Glomerular endothelial cell (primary cell): ENCODE measurements at regions not wholly inside any gene's neighbourhood (a gene's known extent, or its start where the extent isn't known, plus 50 kb on each side); places are given as distances from the start of the nearest gene placed in this dataset.
"Not testable (repeated sequence)": the region's sequence is repeated elsewhere in the genome, so short reads cannot be mapped to it uniquely, and the experiment has no call there.

Experiments
- DNase-seq: peaks from one replicate; pipeline ENCODE4 v3.0.0-alpha.2; 2011; ENCODE audit warnings: low read depth, low spot score; ENCODE audit errors: extremely low read depth

DNA sequence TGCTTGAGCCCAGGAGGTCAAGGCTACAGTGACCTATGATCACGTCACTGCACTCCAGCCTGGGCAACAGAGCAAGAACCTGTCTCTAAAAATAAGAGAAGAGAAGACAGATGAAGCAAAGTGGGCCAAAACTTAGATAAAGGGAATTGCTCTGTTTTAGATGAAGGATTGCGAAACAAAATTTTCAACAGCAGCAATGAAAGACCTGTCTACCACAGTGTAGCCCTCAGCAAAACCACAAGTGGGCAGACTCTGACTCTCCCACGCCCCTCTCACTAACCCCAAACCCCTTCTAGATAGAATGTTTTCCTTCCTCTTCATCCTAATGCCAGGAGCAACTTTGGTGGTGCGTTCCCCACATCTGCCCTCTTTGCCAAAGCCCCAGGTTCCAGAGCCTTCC, 105.6 kb upstream of the ALDH3B2 start:
- no peak for DNase-seq

DNA sequence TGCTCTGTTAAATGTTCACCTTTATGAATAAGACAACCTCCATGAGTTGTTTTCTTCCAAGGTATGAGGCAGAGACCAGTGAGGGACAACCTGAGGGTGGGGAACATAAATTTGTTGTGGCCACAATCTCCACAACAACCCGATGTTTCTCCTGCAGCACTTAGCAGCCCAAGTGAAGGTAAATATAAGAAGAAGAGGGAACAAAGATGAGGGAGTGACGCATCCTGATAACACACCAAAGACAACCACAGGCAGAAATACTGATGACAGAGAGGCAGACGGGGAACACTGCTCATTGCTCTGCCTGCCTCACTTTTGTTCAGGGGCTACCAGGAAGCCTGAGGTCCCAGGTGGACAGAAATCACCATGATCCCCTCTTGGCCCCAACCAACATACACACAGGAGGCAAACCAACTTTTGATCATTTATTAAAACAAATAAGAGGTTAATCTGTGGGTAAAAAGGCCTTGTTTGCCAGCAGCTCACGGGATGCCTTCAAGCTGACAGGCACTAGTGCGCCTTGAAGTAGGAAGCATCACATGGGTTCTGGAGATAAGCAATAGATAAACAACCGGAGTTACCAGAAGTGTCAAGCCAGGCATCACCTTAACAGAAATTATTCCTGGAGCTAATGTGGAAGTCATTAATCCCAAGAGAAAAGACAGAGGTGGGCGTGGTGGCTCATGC, 104.9 kb upstream of the ALDH3B2 start:
- not testable (repeated sequence) for DNase-seq

DNA sequence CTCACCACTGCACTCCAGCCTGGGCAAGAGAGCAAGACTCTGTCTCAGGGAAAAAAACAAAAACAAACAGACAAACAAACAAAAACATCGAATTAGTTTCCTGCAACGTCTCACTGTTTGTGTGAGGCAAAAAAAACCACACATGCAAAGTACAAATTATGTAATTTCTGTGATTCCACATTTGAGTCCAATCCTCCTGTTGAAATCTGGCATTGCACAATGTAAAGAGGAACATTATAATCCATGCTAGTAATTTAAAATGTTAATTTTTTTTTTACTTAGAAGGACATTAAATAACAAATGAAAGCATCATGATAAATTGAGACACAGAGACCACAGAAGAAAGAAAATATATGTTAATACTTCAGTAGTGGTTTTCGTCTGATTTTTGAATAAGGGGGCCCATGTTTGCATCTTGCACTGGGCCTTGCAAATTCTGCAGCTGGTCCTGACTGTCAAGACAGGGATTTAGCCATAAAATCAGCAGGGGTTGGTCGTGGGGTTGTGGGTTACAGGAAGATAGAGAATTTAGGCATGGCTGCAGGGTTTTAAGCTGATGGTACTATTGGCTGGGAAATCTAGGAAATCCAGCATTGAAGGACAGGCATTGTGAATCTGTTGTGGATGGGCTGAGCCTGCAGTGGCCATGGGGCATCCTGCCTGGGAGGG, 102.6 kb upstream of the ALDH3B2 start:
- no peak for DNase-seq

DNA sequence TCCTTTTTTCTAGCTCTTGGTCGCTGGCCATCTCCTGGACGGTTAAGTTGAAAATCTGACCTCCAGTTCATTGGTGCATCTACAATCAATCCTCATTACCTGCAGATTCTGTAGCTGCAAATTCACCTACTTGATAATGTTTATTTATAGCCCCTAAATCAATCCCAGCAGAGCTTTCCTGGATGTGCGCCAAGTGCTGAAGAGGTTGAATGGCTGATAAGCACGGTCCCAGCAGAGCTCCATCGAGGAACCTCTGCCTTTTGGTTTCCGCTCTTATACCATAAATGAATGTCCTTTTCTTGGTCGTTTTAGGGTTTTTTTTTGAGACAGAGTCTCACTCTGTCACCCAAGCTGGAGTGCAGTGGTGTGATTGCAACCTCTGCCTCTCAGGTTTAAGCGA, 99.8 kb upstream of the ALDH3B2 start:
- not testable (repeated sequence) for DNase-seq

DNA sequence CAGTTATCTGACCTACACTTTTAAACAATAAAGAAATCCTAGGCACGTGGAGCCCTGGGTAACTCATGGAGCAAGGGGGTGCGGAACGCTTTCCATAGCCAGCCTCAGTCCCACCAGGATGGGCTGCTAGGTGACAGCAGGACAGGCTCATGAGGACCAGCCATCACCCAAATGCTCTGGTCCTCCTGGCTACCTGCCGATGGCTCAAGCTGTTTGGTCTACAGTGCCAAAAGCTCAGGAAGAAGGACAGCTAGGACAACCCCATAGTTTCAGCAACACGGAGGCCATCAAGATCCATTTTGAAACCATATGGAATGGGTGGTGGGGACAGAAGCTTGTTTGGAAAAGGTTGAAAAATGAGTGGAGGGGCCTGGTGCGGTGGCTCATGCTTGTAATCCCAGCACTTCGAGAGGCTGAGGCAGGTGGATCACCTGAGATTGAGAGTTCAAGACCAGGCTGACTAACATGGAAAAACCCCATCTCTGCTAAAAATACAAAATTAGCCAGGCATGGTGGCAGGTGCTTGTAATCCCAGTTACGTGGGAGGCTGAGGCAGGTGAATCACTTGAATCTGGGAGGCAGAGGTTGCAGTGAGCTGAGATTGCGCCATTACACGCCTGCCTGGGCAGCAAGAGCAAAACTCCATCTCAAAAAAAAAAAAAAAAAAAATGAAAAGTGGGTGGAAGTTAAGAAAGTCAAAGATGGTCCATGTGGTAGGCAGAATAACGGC, 93.7 kb upstream of the ALDH3B2 start:
- DNase-seq: not testable (repeated sequence)

DNA sequence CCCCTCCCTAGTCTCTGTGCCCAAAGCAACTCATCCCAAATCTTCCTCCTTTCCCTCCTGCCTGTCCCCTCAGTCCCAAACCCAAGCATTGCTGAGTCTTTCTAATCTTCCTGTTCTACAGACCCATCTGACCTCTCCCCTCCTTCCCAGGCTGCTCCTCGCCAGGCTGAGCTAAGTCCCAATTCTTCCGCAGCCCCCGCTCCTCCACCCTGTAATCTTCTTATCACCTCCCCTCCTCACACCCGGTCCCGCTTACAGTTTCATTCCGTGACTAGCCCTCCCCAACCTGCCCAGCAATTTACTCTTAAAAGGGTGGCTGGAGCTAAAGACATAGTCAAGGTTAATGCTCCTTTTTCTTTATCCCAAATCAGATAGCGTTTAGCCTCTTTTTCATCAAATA, 86.8 kb upstream of the ALDH3B2 start:
- not testable (repeated sequence) for DNase-seq

DNA sequence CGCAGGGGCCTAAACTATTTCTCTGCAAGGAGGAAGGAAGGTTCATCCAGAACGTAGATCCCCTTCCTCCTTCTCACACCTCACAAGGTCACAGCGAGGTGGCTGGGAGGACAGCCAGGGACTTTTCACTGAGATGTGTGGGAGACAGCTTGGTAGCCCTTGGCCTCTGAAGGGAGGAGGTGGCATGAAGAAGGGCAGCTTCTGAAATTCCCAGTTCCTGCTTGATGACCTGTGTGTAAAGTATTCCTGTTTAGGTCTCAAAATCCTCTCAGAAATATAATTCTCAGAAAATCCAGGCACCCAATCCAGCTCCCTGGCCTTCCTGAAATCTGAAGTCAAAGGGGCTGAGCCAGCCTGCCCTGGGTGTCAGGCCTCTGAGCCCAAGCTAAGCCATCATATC, 84.9 kb upstream of the ALDH3B2 start:
- not testable (repeated sequence) for DNase-seq

DNA sequence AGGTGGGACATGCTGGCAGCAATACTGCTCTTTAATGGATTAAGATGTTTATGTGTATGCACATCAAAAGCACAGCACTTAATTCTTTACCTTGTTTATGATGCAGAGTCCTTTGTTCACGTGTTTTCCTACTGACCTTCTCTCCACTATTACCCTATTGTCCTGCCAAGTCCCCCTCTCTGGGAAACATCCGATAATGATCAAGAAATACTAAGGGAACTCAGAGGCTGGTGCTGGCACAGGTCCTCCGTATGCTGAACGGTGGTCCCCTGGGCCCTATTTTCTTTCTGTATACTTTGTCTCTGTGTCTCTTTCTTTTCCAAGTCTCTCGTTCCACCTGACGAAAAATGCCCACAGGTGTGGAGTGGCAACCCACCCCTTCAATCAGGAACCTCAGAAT, 84.0 kb upstream of the ALDH3B2 start:
- DNase-seq: not testable (repeated sequence)

DNA sequence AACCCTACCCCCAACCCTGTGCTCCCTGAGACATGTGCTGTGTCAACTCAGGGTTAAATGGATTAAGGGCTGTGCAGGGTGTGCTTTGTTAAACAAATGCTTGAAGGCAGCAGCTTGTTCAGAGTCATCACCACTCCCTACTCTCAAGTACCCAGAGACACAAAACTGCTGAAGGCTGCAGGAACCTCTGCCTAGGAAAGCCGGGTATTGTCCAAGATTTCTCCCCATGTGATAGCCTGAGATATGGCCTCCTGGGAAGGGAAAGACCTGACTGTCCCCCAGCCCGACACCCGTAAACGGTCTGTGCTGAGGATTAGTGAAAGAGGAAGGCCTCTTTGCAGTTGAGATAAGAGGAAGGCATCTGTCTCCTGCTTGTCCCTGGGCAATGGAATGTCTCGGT, 83.6 kb upstream of the ALDH3B2 start:
- not testable (repeated sequence) for DNase-seq

DNA sequence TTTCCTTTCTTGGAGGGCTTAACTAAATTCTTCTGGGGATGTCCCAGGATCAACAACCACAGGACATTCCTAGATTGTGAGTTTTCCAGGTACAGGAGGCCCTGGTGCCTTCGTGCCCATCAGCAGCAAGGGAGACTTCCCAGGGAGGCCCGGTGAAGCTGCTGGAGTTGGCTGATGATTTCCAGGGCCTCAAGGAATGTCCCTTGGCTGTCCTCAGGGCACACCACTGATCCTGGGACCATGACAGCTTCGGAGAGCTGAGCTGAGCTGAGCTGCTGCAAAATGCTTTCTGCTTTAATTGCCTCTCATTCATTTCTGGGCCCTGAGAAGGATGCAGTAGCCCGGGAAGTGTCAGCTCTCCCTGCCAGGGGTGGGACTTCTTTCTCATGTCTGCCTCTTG, 79.4 kb upstream of the ALDH3B2 start:
- not testable (repeated sequence) for DNase-seq

DNA sequence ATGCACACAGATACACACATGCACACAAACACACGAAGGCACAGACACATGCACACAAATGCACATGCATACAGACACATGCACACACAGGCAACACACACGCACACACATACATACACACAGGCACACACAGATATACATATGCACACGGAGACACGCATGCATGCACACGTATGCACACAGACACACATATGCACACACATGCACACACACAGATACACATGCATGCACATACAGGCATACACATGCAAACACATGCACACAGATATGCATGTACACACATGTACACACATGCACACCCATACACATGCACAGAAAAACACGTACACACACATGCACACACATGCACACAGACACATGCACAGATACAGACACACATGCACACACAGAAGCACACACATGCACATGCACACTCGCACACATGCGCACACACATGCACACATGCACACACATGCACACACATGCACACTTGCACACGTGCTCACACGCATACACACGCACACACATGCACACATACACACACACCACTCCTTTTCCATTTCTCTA, 70.8 kb upstream of the ALDH3B2 start:
- DNase-seq: no peak

DNA sequence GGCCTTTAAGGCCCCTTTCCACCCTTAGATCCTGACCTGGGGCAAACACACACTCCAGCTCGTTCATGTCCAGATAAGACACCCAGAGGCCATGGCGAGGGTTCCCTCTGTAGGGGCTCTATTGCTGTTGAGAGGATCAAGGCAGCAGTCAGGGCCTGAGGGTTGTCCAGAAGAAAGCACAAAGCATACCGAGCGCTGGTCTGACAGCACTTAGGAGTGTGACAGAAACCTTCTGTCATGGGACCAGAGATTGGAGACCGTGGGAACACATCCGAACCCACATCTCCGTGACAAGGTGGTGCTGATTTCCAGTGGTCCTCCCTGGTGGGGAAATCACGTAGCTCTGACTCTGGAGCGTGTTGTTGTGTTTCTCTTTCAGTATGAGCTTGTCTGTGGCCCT, 69.8 kb upstream of the ALDH3B2 start:
- not testable (repeated sequence) for DNase-seq

DNA sequence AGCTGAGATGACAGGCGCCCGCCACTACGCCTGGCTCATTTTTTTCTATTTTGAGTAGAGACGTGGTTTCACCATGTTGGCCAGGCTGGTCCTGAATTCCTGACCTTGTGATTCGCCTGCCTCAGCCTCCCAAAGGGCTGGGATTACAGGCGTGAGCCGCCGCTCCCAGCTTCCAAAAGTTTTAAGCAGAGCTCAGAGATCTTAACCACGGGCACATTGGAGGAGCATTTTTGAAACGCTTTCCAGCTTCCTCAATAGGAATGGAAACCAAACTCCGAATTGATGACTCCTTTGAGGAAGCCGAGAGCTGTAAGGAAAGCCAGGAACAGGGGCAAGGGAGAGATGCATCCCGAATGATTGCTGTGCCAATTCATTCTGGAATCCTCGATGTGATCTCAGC, 63.8 kb upstream of the ALDH3B2 start:
- not testable (repeated sequence) for DNase-seq

DNA sequence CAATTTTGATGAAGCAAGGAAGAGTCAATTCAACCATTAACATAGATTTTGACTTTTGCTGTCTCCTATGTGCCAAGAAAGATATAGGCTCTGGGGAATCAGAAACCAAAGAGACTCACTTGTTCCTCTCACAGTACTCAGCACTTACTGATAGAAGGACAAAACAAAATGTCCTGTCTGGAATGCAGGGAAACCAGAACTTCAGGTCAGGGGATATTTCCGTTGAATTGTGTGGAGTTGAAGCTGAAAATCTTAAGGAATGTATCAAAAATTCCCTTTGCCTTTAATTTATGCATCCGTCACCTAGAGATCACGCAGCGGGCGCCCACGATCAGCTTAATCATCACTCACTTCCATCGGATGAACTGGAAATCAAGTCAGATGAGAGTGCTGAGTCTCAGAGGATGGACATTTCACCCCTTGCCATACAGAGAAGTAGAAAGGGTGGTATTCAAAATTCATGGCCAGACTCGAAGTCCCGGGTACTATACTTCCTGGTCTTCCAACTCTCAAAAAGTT, 63.2 kb upstream of the ALDH3B2 start:
- not testable (repeated sequence) for DNase-seq

DNA sequence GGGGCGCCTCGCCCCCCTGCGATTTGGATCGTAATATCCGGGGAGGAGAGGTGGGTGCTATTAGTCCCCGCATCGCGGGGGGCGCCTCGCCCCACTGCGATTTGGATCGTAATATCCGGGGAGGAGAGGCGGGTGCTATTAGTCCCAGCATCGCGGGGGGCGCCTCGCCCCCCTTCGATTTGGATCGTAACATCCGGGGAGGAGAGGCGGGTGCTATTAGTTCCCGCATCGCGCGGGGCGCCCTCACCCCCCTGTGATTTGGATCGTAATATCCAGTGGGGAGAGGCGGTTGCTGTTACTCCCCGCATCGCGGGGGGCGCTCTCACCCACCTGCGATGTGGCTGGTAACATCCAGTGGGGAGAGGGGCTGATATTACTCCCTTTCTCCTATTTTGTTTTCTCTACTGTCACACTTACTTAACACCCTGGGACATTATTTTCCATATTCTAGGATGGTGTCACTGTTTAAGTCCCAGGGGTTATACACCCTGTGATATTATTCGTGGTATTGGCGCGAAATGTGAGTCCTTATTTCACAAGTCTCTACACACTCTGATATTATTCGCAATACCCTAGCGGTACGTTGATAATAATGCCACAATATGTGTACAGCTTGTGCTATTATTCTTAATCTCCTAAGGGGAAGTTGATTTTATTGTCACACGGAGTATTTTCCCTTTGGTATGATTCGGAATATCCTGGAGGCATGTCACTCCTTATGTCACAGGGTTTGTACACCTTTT, 57.8 kb upstream of the ALDH3B2 start:
- no peak for DNase-seq

DNA sequence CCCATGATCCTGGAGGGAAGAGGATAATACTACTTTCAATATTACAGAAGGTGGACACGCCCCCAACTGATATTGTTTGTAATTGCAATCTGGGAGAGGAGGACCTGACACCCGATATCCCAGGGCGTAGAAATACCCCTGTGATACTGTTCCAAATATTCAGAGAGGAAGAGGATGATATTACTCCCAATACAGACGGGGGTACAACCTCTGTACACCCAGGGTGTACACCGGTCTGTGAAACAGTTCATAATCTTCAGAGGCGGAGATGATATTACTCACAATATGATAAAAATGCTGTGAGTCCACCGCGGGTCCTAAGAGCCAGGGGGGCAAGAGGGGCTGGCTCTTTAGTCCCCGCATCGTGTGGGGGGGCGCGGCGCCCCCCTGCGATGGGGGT, 57.2 kb upstream of the ALDH3B2 start:
- no peak for DNase-seq

DNA sequence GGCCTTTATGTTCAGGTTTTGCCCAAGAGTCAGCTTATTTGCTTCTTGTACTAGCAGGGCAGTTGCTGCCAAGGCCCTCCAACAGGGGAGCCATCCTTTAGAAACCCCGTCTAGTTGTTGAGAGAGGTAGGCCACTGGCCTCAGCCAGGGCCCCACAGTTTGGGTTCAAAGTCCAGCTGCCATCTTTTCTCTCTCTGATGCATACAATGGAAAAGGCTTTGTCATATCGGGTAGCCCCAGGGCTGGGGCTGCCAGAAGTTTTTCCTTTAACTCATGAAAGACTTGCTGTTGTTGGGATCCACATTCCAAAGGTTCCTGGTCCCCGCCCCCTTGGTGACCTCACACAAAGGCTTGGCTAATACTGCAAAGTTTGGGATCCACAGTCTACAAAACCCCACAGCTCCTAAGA, 53.7 kb upstream of the ALDH3B2 start:
- not testable (repeated sequence) for DNase-seq

DNA sequence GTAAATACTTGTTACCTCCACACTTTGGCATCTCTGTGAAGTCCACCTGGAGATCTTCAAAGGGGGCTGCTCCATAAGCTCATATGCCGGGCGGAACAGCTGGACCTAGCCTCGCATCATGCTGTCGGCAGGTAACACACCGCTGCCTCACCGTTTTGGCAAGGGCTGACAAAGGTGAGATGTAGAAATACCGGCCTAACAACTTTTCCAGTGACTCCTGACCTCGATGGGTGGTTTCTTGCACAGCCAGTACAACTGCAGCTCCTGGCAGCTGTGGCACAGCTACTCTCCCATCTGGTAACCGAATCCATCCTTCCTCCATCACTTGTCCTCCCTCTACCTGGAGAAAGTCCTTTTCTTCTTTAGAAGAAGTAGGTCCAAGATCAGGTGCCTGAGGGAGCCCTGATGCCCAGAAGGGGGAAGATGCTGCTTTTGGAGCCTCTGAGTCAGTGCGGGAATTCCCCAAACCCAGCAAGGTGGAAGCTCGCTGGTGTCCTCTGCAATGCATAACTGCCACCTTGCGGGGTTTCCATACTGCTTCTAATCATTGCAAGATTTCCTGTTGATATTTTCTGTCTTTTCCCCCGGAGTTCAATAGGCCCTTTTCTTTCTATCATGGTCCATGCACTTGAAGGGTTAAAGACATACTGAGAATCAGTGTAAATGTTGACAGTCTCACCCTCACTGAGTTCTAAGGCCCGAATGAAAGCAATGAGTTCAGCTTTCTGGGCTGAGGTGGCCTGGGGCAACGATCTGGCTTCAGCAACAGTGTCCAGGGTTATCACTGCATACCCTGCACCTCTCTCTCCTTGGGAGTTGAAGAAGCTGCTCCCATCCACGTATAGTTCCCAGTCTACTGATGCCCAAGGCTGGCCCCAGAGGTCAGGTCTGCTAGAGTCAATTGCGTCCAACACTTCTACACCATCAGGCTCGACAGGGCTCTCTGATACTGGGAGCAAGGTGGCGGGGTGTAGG, 52.9 kb upstream of the ALDH3B2 start:
- DNase-seq: not testable (repeated sequence)
